ENCODE measurements at regions not wholly inside any gene's neighbourhood (a gene's known extent, or its start where the extent isn't known, plus 50 kb on each side); places are given as distances from the start of the nearest gene placed in this dataset.

- H3K4me1 ChIP-seq (ENCODE audit: insufficient read depth), result no peaks in the 10 kb centered on the region
- H3K27ac ChIP-seq, result no peak overlapping the region
- DNase-seq, result no peak
- TF ChIP-seq, protein P1, sequence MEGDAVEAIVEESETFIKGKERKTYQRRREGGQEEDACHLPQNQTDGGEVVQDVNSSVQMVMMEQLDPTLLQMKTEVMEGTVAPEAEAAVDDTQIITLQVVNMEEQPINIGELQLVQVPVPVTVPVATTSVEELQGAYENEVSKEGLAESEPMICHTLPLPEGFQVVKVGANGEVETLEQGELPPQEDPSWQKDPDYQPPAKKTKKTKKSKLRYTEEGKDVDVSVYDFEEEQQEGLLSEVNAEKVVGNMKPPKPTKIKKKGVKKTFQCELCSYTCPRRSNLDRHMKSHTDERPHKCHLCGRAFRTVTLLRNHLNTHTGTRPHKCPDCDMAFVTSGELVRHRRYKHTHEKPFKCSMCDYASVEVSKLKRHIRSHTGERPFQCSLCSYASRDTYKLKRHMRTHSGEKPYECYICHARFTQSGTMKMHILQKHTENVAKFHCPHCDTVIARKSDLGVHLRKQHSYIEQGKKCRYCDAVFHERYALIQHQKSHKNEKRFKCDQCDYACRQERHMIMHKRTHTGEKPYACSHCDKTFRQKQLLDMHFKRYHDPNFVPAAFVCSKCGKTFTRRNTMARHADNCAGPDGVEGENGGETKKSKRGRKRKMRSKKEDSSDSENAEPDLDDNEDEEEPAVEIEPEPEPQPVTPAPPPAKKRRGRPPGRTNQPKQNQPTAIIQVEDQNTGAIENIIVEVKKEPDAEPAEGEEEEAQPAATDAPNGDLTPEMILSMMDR (IDR thresholded peaks at IDR 0.05), result no peak
- TF ChIP-seq EP300 (IDR thresholded peaks at IDR 0.05) (no peak), POLR2A (IDR thresholded peaks at IDR 0.05) (no peak)
- intact Hi-C loops (cut with DNase I), result no loop called here
- H3K9me3 ChIP-seq, result no peaks in the 10 kb centered on the region
- H3K4me3 ChIP-seq, result no peak overlapping the region
- 2 to 9% (median 9%) methylated on average over 4 of the region's 4 CpGs for whole genome bisulfite sequencing, 3 donors
- H3K27me3 ChIP-seq, result no peaks in the 10 kb centered on the region
- no peaks in the 10 kb centered on the region for H3K36me3 ChIP-seq
These were observed 385.2 kb downstream of the NPIPA8 start for GRCh38 chr16:17951378-17951777.

DNA sequence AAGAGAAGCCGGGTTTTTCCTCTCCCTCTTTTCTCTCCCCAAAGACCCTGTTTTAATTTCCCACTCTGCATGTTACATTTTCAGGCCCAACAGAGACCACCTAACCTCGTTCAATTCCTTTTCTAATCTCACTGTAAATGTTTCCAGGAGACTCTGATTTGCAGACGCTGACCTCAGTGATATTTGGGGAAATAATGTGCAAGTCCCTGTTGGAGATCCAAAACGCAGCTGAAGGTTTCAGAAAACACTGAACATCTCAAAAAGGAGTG lies 386.6 kb downstream of the NPIPA8 start:
- Histone ChIP-seq H3K4me3 (no peak overlapping the region), H3K27me3 (no peaks in the 10 kb centered on the region), H3K27ac (no peak overlapping the region), H3K36me3 (no peaks in the 10 kb centered on the region), H3K9me3 (no peaks in the 10 kb centered on the region), H3K4me1 (ENCODE audit: insufficient read depth) (no peaks in the 10 kb centered on the region)
- intact Hi-C loops (cut with DNase I), result no loop called here
- 19 to 39% (median 21%) methylated on average over 4 of the region's 4 CpGs for WGBS, 3 donors
- DNase-seq, result no peak
- TF ChIP-seq, protein P1 (IDR thresholded peaks at IDR 0.05), result no peak
- no peak for TF ChIP-seq POLR2A (IDR thresholded peaks at IDR 0.05)
- TF ChIP-seq EP300 (IDR thresholded peaks at IDR 0.05), result no peak

DNA sequence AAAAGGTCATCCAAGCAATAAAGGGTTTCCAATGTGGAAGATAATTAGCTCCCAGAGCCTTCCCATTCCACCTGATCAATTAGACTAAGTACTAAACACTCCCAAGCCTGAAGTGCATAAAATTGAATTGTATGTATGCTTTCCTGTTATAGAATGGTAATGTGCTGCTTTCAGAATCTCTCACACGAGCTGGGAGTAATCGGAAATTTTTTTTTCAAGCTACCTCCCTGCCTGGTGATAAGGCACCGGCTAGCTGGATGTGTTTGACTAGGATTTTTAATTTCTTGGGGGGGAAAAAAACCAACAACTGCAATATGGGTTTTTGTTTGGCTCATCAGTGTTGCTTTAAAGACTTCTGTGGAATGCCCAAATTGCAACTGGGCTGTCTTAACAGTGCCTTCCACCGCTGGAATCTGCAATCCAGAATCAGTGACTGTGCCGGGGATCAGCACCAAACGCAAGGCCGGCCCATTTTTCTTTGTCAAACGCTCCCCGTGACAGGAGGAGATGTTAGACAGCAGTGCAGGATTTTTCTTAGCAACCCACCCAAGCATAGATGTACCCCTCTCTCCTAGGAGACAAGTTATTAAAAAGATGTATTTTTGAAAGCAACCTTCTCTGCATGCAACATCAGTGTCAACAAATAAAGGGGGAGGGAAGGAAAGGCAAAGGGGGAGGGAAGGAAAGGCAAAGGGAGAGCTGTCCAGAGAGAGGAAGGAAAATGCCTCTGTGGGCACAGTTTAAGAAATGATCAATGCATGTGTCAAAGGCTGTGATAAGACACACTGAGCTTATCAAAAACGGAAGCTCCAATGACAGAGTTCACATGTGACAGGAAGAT lies 387.2 kb downstream of the NPIPA8 start:
- no peaks in the 10 kb centered on the region for H3K9me3 ChIP-seq
- H3K27ac ChIP-seq, result no peak overlapping the region
- H3K27me3 ChIP-seq, result no peaks in the 10 kb centered on the region
- H3K36me3 ChIP-seq, result no peaks in the 10 kb centered on the region
- DNase-seq, result no peak
- WGBS, 3 donors, result 8 to 14% (median 13%) methylated on average over 10 of the region's 10 CpGs
- no peak for TF ChIP-seq POLR2A (IDR thresholded peaks at IDR 0.05)
- no peak for TF ChIP-seq EP300 (IDR thresholded peaks at IDR 0.05)
- TF ChIP-seq, protein P1 (IDR thresholded peaks at IDR 0.05), result no peak
- H3K4me3 ChIP-seq, result no peak overlapping the region
- no peaks in the 10 kb centered on the region for H3K4me1 ChIP-seq (ENCODE audit: insufficient read depth)
- intact Hi-C loops (cut with DNase I), result no loop called here

GRCh38 chr16:17947637-17948036 lies 388.9 kb downstream of the NPIPA8 start:
- no peak overlapping the region for H3K4me3 ChIP-seq
- H3K9me3 ChIP-seq, result no peaks in the 10 kb centered on the region
- intact Hi-C loops (cut with DNase I), result no loop called here
- H3K27ac ChIP-seq, result no peak overlapping the region
- TF ChIP-seq POLR2A (IDR thresholded peaks at IDR 0.05), result no peak
- TF ChIP-seq, protein P1 (IDR thresholded peaks at IDR 0.05), result no peak
- no peak for TF ChIP-seq EP300 (IDR thresholded peaks at IDR 0.05)
- no peaks in the 10 kb centered on the region for H3K4me1 ChIP-seq (ENCODE audit: insufficient read depth)
- H3K36me3 ChIP-seq, result no peaks in the 10 kb centered on the region
- WGBS, 3 donors, result 91 to 99% (median 97%) methylated on average over 3 of the region's 3 CpGs
- no peak for DNase-seq
- no peaks in the 10 kb centered on the region for H3K27me3 ChIP-seq

Data from ovary (tissue), 7 donors.